ENCODE measurements at regions not wholly inside any gene's neighbourhood (a gene's known extent, or its start where the extent isn't known, plus 50 kb on each side); places are given as distances from the start of the nearest gene placed in this dataset.

GRCh38 chr1:208357644-208358507, 113.7 kb upstream of the PLXNA2 start:
- TF ChIP-seq LEF1 (IDR thresholded peaks at IDR 0.05; ENCODE audit: borderline replicate concordance) (no peak), FOXM1 (IDR thresholded peaks at IDR 0.05; ENCODE audit: borderline replicate concordance) (no peak), NFRKB (IDR thresholded peaks at IDR 0.05) (no peak), FOXA1 (IDR thresholded peaks at IDR 0.05) (no peak), FOXK2 (IDR thresholded peaks at IDR 0.05) (no peak), HDGF (IDR thresholded peaks at IDR 0.05; ENCODE audit: borderline replicate concordance) (no peak), ELF4 (IDR thresholded peaks at IDR 0.05) (no peak), CTBP1 (IDR thresholded peaks at IDR 0.05; ENCODE audit: borderline replicate concordance) (no peak), BHLHE40 (IDR thresholded peaks at IDR 0.05; ENCODE audit: borderline replicate concordance) (no peak), SUZ12 (IDR thresholded peaks at IDR 0.05) (no peak), L3MBTL2 (conservative IDR thresholded peaks at IDR 0.05) (no peak), SP1 (IDR thresholded peaks at IDR 0.05) (no peak), ARNT (IDR thresholded peaks at IDR 0.05) (no peak), TARDBP (IDR thresholded peaks at IDR 0.05) (no peak), ZNF384 (IDR thresholded peaks at IDR 0.05) (no peak), PKNOX1 (IDR thresholded peaks at IDR 0.05) (no peak)
- ChIA-PET POLR2A (no interaction called here), CTCF (no interaction called here)
- DNase-seq (ENCODE audit: extremely low spot score): no peak

- no peak for DNase-seq (ENCODE audit: extremely low spot score)
- POLR2A ChIA-PET: no interaction called here
- TF ChIP-seq SUZ12 (IDR thresholded peaks at IDR 0.05) (no peak), CTBP1 (IDR thresholded peaks at IDR 0.05; ENCODE audit: borderline replicate concordance) (no peak), HDGF (IDR thresholded peaks at IDR 0.05; ENCODE audit: borderline replicate concordance) (no peak), PKNOX1 (IDR thresholded peaks at IDR 0.05) (no peak), FOXK2 (IDR thresholded peaks at IDR 0.05) (no peak), SP1 (IDR thresholded peaks at IDR 0.05) (no peak), ELF4 (IDR thresholded peaks at IDR 0.05) (no peak), L3MBTL2 (conservative IDR thresholded peaks at IDR 0.05) (no peak), BHLHE40 (IDR thresholded peaks at IDR 0.05; ENCODE audit: borderline replicate concordance) (no peak), FOXA1 (IDR thresholded peaks at IDR 0.05) (no peak), NFRKB (IDR thresholded peaks at IDR 0.05) (no peak)
- CTCF ChIA-PET: interaction anchor here (0.6 kb wide), 1 partner anchor 1488 kb away, joined by 6 read pairs; no protein-coding TSS in a partner anchor
Measured at GRCh38 chr1:208358651-208359050, 114.5 kb upstream of the PLXNA2 start.

GRCh38 chr1:208362011-208362410, 117.8 kb upstream of the PLXNA2 start:
- TF ChIP-seq PKNOX1 (IDR thresholded peaks at IDR 0.05): no peak
- TF ChIP-seq TARDBP (IDR thresholded peaks at IDR 0.05): no peak
- TF ChIP-seq FOXA1 (IDR thresholded peaks at IDR 0.05): no peak
- no peak for TF ChIP-seq FOXM1 (IDR thresholded peaks at IDR 0.05; ENCODE audit: borderline replicate concordance)
- no peak for TF ChIP-seq ZNF384 (IDR thresholded peaks at IDR 0.05)
- TF ChIP-seq LEF1 (IDR thresholded peaks at IDR 0.05; ENCODE audit: borderline replicate concordance): no peak
- no peak for TF ChIP-seq SUZ12 (IDR thresholded peaks at IDR 0.05)
- no peak for TF ChIP-seq L3MBTL2 (conservative IDR thresholded peaks at IDR 0.05)
- no peak for TF ChIP-seq ARNT (IDR thresholded peaks at IDR 0.05)
- TF ChIP-seq CTBP1 (IDR thresholded peaks at IDR 0.05; ENCODE audit: borderline replicate concordance): no peak
- TF ChIP-seq NFRKB (IDR thresholded peaks at IDR 0.05): no peak
- TF ChIP-seq SP1 (IDR thresholded peaks at IDR 0.05): no peak
- TF ChIP-seq HDGF (IDR thresholded peaks at IDR 0.05; ENCODE audit: borderline replicate concordance): no peak
- no peak for TF ChIP-seq ELF4 (IDR thresholded peaks at IDR 0.05)
- no peak for TF ChIP-seq BHLHE40 (IDR thresholded peaks at IDR 0.05; ENCODE audit: borderline replicate concordance)
- no peak for TF ChIP-seq FOXK2 (IDR thresholded peaks at IDR 0.05)
- ChIA-PET CTCF (no interaction called here), POLR2A (no interaction called here)
- no peak for DNase-seq (ENCODE audit: extremely low spot score)

- POLR2A ChIA-PET: no interaction called here
- TF ChIP-seq BHLHE40 (IDR thresholded peaks at IDR 0.05; ENCODE audit: borderline replicate concordance): no peak
- no peak for TF ChIP-seq HDGF (IDR thresholded peaks at IDR 0.05; ENCODE audit: borderline replicate concordance)
- TF ChIP-seq PKNOX1 (IDR thresholded peaks at IDR 0.05): no peak
- no peak for TF ChIP-seq CTBP1 (IDR thresholded peaks at IDR 0.05; ENCODE audit: borderline replicate concordance)
- TF ChIP-seq LEF1 (IDR thresholded peaks at IDR 0.05; ENCODE audit: borderline replicate concordance): no peak
- CTCF ChIA-PET: no interaction called here
- no peak for DNase-seq (ENCODE audit: extremely low spot score)
Measured at GRCh38 chr1:208366559-208366958, 122.4 kb upstream of the PLXNA2 start.

- ChIA-PET POLR2A (no interaction called here), CTCF (no interaction called here)
- no peak for TF ChIP-seq ZNF384 (IDR thresholded peaks at IDR 0.05)
- TF ChIP-seq SUZ12 (IDR thresholded peaks at IDR 0.05): no peak
- TF ChIP-seq PKNOX1 (IDR thresholded peaks at IDR 0.05): no peak
- TF ChIP-seq LEF1 (IDR thresholded peaks at IDR 0.05; ENCODE audit: borderline replicate concordance): no peak
- no peak for TF ChIP-seq BHLHE40 (IDR thresholded peaks at IDR 0.05; ENCODE audit: borderline replicate concordance)
- TF ChIP-seq L3MBTL2 (conservative IDR thresholded peaks at IDR 0.05): no peak
- TF ChIP-seq HDGF (IDR thresholded peaks at IDR 0.05; ENCODE audit: borderline replicate concordance): no peak
- TF ChIP-seq ELF4 (IDR thresholded peaks at IDR 0.05): no peak
- no peak for TF ChIP-seq FOXA1 (IDR thresholded peaks at IDR 0.05)
- no peak for TF ChIP-seq CTBP1 (IDR thresholded peaks at IDR 0.05; ENCODE audit: borderline replicate concordance)
- no peak for TF ChIP-seq TARDBP (IDR thresholded peaks at IDR 0.05)
- DNase-seq (ENCODE audit: extremely low spot score): no peak
Measured at GRCh38 chr1:208369045-208369444, 124.9 kb upstream of the PLXNA2 start.
